ENCODE measurements at regions not wholly inside any gene's neighbourhood (a gene's known extent, or its start where the extent isn't known, plus 50 kb on each side); places are given as distances from the start of the nearest gene placed in this dataset.

DNA sequence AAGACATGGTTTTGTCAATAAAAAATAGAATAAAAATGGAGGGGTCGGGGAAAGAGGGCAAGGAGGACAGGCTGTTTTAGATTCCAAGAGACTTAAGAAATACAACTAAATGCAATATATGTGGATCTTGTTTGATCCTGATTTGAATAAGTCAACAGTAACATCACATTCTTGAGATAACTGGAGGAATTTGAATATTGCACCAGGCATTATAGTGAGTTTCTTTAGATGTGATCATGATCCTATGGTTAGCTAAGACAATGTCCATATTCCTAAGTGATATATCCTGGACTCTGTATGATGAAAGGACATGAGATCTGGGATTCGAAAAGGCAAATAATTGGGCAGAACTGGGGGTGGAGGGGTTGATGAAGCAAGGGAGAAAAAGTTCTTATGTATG lies 311.8 kb downstream of the PLPP3 start:
- no peaks in the 10 kb centered on the region for H3K23me2 ChIP-seq (ENCODE audit: insufficient read length, low read depth, low read length, poor library complexity, severe bottlenecking)
- TF ChIP-seq, protein P1, sequence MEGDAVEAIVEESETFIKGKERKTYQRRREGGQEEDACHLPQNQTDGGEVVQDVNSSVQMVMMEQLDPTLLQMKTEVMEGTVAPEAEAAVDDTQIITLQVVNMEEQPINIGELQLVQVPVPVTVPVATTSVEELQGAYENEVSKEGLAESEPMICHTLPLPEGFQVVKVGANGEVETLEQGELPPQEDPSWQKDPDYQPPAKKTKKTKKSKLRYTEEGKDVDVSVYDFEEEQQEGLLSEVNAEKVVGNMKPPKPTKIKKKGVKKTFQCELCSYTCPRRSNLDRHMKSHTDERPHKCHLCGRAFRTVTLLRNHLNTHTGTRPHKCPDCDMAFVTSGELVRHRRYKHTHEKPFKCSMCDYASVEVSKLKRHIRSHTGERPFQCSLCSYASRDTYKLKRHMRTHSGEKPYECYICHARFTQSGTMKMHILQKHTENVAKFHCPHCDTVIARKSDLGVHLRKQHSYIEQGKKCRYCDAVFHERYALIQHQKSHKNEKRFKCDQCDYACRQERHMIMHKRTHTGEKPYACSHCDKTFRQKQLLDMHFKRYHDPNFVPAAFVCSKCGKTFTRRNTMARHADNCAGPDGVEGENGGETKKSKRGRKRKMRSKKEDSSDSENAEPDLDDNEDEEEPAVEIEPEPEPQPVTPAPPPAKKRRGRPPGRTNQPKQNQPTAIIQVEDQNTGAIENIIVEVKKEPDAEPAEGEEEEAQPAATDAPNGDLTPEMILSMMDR (conservative IDR thresholded peaks at IDR 0.05) = no peak
- no peak overlapping the region for H3K4ac ChIP-seq (ENCODE audit: low read depth, low read length)
- H4K8ac ChIP-seq (replicated peaks; ENCODE audit: insufficient read length, low read depth, low read length) = no peak overlapping the region
- Mint-ChIP-seq H3K27ac (no peak overlapping the region), H3K9me3 (no peaks in the 10 kb centered on the region; a peak in 1 of 5 replicates), H3K4me3 (no peak overlapping the region), H3K4me1 (no peaks in the 10 kb centered on the region), H3K36me3 (ENCODE audit: insufficient read depth in 1 of 3, low read depth in 3 of 3) (no peaks in the 10 kb centered on the region), H3K27me3 (ENCODE audit: low read depth) (peaks cover 7% of the 10 kb centered on the region)
- no peaks in the 10 kb centered on the region for H3K9me3 ChIP-seq (ENCODE audit: control insufficient read depth, low read depth, low read length)
- H3K27ac ChIP-seq (ENCODE audit: insufficient read length, low read depth, low read length) = no peak overlapping the region
- H3K4me1 ChIP-seq (ENCODE audit: insufficient read depth, low read length) = no peaks in the 10 kb centered on the region
- H3K23ac ChIP-seq (ENCODE audit: insufficient read length, low read depth, low read length) = no peak overlapping the region
- no peak for DNase-seq
- no peak overlapping the region for H3K4me2 ChIP-seq (ENCODE audit: insufficient read depth, insufficient read length, low read length)
- H2BK120ac ChIP-seq (ENCODE audit: low read depth, low read length, poor library complexity, severe bottlenecking) = no peak overlapping the region
- H2AK5ac ChIP-seq (ENCODE audit: insufficient read length, low read length) = no peak overlapping the region
- H2BK15ac ChIP-seq (ENCODE audit: low read depth, low read length) = no peak overlapping the region
- H4K5ac ChIP-seq (ENCODE audit: insufficient read length, low read depth, low read length) = no peak overlapping the region
- no peak overlapping the region for H2BK5ac ChIP-seq (ENCODE audit: insufficient read length, low read length)
- no peak overlapping the region for H3K56ac ChIP-seq (ENCODE audit: insufficient read length, low read depth, low read length)
- H3K14ac ChIP-seq (ENCODE audit: insufficient read depth, low read length) = no peak overlapping the region
- H3K79me2 ChIP-seq (ENCODE audit: insufficient read depth, low read length) = no peaks in the 10 kb centered on the region
- H2BK12ac ChIP-seq (ENCODE audit: insufficient read length, low read depth, low read length) = no peak overlapping the region
- H2BK20ac ChIP-seq (ENCODE audit: low read depth, low read length, poor library complexity, severe bottlenecking) = no peak overlapping the region
- no peaks in the 10 kb centered on the region for H3K79me1 ChIP-seq (ENCODE audit: insufficient read depth, low read depth, low read length, poor library complexity, severe bottlenecking)
- H3K27me3 ChIP-seq (ENCODE audit: insufficient read depth, low read length) = no peaks in the 10 kb centered on the region
- H2AFZ ChIP-seq (ENCODE audit: low read length) = no peak overlapping the region
- WGBS (ENCODE audit: extremely low coverage, insufficient read length, low lambda C conversion rate) = no CpG with 5 or more reads among the region's 2 CpGs
- H3K9ac ChIP-seq (ENCODE audit: extremely low read depth, insufficient read length, low read length) = no peak overlapping the region
- no peak overlapping the region for H4K91ac ChIP-seq (ENCODE audit: insufficient read length, low read depth, low read length)
- H4K20me1 ChIP-seq (ENCODE audit: control insufficient read depth, insufficient read depth, insufficient read length) = no peaks in the 10 kb centered on the region
- no peak overlapping the region for H3K18ac ChIP-seq (ENCODE audit: insufficient read length, low read depth, low read length)
- no peak overlapping the region for H3T11ph ChIP-seq (ENCODE audit: low read length)

All from H9 (cell line).